GM19468 (cell line): ENCODE measurements at regions not wholly inside any gene's neighbourhood (a gene's known extent, or its start where the extent isn't known, plus 50 kb on each side); places are given as distances from the start of the nearest gene placed in this dataset.

Experiments used
- ATAC-seq: cut with Tn5 transposase; IDR thresholded peaks from one replicate; pipeline ENCODE4 v1.9.1; 2021; ENCODE audit warnings: mild to moderate bottlenecking, moderate library complexity, moderate number of reproducible peaks; ENCODE audit not compliant: unreplicated experiment; ENCODE audit errors: extremely low read depth

DNA sequence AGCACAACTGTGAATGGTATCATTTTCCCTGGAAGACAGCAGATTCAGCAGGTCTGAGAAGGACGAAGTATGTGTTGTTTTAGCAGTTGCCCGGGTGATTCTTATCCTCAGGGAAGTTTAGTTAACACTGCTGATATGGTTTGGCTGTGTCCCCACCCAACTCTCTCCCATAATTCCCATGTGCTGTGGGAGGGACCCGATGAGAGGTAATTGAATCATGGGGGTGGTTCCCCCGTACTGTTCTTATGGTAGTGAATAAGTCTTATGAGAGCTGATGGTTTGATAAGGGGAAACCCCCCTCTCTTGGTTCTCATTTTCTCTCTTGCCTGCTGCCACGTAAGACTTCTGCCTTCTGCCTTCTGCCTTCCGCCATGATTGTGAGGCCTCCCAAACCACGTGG, 81.0 kb upstream of the UBAC2 start:
- no peak for ATAC-seq

DNA sequence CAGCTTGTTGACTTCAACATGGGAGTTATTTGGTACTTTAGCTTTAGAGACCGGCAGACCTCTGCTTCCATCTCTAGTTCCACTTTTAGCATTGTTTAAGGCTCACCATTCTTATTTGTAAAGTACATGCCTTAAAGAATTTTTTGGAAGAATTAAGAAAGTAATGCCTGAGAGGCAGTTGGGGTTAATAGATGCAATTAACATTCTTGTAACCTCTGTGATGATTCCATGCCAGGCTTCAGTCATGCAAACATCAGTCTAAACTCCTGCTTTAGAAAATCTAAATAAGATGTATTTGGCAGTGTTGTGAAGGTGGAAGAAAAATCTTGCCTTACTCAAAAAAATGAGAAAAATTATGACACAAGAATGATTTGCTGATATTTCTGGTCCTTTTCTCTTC, 79.9 kb upstream of the UBAC2 start:
- ATAC-seq, result no peak

- ATAC-seq, result no peak
These were observed 78.5 kb upstream of the UBAC2 start for GRCh38 chr13:99122171-99122570.

DNA sequence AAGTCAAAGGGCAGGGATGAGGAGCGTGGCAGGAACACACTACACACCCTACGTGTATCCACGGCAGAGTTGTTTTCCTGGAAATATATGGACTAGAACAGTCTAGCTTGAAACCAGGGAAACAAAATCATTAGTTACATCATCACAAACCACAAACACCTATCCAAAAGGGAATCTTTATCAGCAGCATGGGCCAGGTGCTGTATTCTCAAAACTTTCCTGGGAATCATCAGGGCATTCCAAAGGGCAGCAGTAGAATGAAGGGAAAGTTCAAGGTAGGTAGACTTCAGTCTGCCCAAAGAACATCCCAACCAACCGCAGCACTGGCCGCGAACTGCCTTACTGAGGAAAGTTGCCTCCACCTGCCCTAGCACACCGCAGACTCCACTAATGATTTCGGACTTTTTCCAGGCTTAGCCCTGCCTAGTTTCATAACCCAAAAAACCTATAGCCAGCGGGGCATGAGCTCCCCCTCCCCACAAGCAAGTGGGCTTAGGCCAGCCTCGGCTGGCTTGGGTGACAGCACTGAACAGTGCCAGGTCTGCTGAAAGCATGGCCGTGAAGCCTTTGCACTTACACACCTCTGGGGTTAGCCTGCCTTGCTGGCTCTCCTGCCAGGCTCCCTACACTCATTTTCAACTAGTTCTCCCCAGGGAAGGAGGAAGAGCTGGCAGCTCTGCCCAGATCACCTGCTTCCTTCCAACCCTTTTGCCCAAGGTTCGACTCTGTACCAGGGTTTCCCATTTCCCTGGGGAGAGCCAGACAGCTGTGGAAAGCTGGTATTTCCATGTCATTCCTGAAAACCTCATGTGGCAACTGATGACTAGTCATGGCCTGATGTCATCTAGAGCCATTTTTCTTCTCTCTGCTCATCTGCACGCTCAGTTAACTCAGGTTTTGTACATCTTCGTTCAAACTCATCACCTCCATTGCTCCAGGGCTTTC, 77.3 kb upstream of the UBAC2 start:
- no peak for ATAC-seq

DNA sequence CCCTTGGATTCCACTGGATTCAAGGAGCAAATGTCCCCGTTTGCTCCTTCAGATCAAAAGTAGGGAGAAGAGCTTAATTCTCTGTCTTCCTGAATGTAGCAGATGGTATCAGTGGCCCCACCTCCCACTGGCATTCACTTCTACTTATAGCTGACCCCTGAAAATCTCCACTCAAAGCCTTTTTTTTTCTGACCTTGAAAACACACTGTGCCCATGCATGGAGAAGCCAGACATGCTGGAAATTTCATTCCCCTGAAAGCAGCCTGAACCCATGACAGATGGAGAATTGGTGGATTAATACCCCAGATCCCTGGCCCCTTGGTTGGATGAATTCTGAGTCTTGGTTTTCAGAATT, 76.6 kb upstream of the UBAC2 start:
- ATAC-seq, result no peak

GRCh38 chr13:99124794-99125316, 75.8 kb upstream of the UBAC2 start:
- ATAC-seq, result no peak

DNA sequence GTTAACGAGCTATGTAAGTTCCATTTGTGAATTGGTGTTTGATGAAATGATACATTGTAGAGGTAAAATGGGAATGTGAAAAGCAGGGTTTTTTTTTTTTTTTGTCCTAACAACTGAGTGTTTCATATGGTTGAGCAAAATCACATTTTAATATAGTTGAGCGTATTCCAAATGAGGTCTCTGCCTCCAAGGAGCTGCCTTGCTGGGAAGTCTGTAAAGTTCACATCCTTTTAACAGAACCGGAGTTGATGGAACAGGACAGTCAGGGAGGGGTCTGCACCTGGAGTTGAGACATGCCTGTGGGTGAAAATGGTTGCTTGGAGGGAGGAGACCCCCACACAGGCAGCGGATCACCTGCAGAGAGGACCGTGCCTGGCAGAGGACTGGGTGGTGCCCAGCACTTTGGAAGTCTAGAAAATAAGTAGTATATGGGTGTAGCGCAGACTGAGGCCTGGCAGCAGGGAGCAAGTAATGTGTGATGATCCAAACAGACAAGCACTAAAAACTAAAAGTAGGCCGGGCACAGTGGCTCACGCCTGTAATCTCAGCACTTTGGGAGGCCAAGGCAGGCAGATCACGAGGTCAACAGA, 75.2 kb upstream of the UBAC2 start:
- ATAC-seq, result no peak

- ATAC-seq, result no peak
These were observed 73.8 kb upstream of the UBAC2 start for GRCh38 chr13:99126821-99127220.

DNA sequence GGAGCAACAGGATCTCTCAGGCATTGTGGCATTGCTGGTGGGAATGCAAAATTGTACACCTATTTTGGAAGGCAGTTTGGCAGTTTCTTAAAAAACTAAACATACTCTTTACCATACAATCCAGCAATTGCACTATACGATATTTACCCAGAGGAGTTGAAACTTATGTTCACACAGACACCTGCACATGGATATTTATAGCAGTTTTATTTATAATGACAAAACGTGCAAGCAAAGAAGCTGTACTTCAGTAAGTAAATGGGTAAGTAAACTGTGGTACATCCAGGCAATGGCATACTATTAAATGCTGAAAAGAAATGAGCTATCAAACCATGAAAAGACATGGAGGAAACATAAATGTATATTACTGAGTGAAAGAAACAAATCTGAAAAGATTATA, 71.6 kb upstream of the UBAC2 start:
- ATAC-seq, result no peak

GRCh38 chr13:99129951-99130350, 70.7 kb upstream of the UBAC2 start:
- ATAC-seq, result no peak

GRCh38 chr13:99131410-99131809, 69.2 kb upstream of the UBAC2 start:
- ATAC-seq, result no peak

GRCh38 chr13:99132295-99132835, 68.3 kb upstream of the UBAC2 start:
- no peak for ATAC-seq

- no peak for ATAC-seq
These were observed 67.4 kb upstream of the UBAC2 start for GRCh38 chr13:99133230-99133629.

DNA sequence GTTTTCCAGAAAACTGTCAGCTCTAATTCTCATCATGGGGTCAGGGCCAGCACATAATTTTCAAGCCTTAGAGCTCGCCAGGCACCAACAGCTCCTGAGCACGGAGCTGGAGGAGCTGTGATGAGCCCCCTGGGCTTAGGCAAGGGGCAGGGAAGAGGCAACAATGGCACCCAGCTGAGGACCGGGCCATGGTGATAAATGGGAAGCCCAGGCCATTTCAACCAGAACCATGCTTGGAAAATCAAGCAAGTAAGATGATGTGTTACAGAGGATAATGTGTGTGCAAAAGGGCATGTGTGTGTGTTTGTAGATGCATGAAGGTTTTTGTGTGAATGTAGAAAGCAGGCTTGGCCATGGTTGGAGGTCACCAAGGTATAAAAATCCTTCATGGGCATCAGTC, 66.8 kb upstream of the UBAC2 start:
- no peak for ATAC-seq

- ATAC-seq, result no peak
These were observed 65.1 kb upstream of the UBAC2 start for GRCh38 chr13:99135591-99135990.

GRCh38 chr13:99136427-99136954, 64.2 kb upstream of the UBAC2 start:
- no peak for ATAC-seq

- ATAC-seq, result no peak
These were observed 59.8 kb upstream of the UBAC2 start for GRCh38 chr13:99140831-99141230.

DNA sequence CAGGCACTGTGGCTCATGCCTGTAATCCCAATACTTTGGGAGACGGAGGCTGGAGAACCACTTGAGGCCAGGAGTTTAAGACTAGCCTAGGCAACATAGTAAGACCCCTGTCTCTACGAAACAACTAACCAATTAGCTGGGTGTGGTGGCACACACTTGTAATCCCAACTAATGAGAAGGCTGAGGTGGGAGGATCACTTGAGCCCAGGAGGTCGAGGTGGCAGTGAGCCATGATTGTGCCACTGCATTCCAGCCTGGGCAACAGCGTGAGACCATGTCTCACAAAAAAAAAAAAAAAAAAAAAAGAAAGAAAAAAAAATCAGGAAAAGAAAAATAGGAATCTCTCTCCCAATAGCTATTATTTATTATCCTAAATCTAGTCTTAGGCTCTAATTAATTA, 56.8 kb upstream of the UBAC2 start:
- no peak for ATAC-seq

DNA sequence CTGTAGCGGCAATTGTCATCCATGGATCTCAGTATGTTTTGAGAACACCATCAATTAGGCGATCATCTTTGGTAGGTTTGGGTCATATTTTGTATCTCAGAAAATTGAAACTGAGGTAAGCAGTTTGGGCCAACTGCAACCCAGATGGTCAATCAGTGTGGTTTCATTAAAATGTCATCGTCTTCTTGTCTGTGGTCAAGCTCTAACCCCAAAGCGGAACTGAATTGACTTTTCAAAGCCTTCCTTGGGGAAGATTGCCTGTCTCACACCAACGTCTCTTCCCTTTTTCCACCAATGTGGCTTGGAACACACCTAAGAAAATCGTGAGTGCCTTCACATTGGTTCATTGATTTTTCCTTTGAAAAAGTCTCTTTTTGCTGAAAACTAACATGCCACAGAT, 56.3 kb upstream of the UBAC2 start:
- ATAC-seq, result peak; percentile 69

DNA sequence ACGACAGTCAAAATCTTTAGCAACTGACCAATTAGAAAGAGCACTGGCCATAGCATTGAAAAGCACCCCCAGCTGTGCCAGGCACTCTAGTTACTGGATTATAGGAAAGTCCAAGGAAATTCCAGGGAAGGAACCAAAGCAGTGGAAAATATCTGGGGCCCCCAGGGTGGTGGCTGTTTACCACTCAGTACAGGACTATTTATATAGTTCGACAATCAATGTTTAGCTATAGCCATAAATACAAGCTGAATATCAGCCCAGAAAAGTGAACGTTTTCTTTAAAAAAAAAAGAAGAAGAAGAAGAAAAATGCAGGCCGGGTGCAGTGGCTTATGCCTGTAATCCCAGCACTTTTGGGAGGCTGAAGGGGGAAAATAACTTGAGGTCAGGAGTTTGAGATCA, 55.2 kb upstream of the UBAC2 start:
- ATAC-seq, result no peak
